SK-N-SH (cell line): ENCODE measurements at regions not wholly inside any gene's neighbourhood (a gene's known extent, or its start where the extent isn't known, plus 50 kb on each side); places are given as distances from the start of the nearest gene placed in this dataset.

ENCODE experiments used
- CTCF ChIA-PET: fragments of 300-600, 350-600 bp; formaldehyde crosslinking; extraction: SDS; loops from one replicate; lab custom pipeline; 2021; lab: Yijun Ruan, JAX
- POLR2A ChIA-PET: fragments of 350-600 bp; sonication (Branson Sonifier 250); formaldehyde crosslinking; extraction: SDS; loops from one replicate; lab custom pipeline; 2020; ENCODE audit warnings: antibody characterized with exemption, inconsistent platforms; lab: Yijun Ruan, JAX
- DNase-seq: peaks from one replicate; pipeline ENCODE4 v3.0.0; 2012
- H2AFZ ChIP-seq: fragments of 200-600 bp; sonication (generic); 2 replicates; pipeline ENCODE4 v1.8.1; 2016; ENCODE audit warnings: antibody characterized with exemption, mild to moderate bottlenecking, low read depth
- H3F3A ChIP-seq: fragments of 200-600 bp; sonication (generic); replicated peaks from 2 replicates; pipeline ENCODE3; 2016; ENCODE audit warnings: antibody characterized with exemption, mild to moderate bottlenecking; ENCODE audit not compliant: insufficient read depth
- H3K27ac ChIP-seq, 2 experiments: fragments of 200-500 bp in 1 of 2; fragments of 200-600 bp in 1 of 2; sonication (Bioruptor generic) in 1 of 2; sonication (generic), shearing (Covaris generic) in 1 of 2; 2 replicates each; pipeline versions ENCODE4 v1.5.1 to v1.6.1; 2014 to 2016; ENCODE audit warnings: low read depth in 2 of 2, inconsistent platforms in 1 of 2, low read length in 1 of 2, mild to moderate bottlenecking in 1 of 2, mixed read lengths in 1 of 2
- H3K27me3 ChIP-seq: fragments of 200-600 bp; sonication (generic), shearing (Covaris generic); 2 replicates; pipeline ENCODE4 v1.6.1; 2016; ENCODE audit warnings: mixed run types; ENCODE audit not compliant: insufficient read depth
- H3K36me3 ChIP-seq, 2 experiments: fragments of 200-500 bp in 1 of 2; fragments of 200-600 bp in 1 of 2; sonication (Bioruptor generic) in 1 of 2; sonication (generic) in 1 of 2; replicated peaks in 1 of 2; 2 replicates each; pipeline versions ENCODE3 to v1.5.1; 2014 to 2016; ENCODE audit warnings: low read length in 1 of 2, mild to moderate bottlenecking in 1 of 2; ENCODE audit not compliant: insufficient read depth in 2 of 2, control insufficient read depth in 1 of 2
- H3K4me1 ChIP-seq, 2 experiments: fragments of 200-500 bp in 1 of 2; fragments of 200-600 bp in 1 of 2; sonication (Bioruptor generic) in 1 of 2; sonication (generic), shearing (Covaris generic) in 1 of 2; 2 replicates each; pipeline versions ENCODE4 v1.5.1 to v1.6.1; 2014 to 2016; ENCODE audit warnings: low read depth in 1 of 2, low read length in 1 of 2, mixed run types in 1 of 2; ENCODE audit not compliant: insufficient read depth in 2 of 2, control insufficient read depth in 1 of 2
- H3K4me2 ChIP-seq: fragments of 200-600 bp; sonication (generic), shearing (Covaris generic); 2 replicates; pipeline ENCODE4 v1.6.1; 2017; ENCODE audit warnings: mixed run types
- H3K4me3 ChIP-seq, 2 experiments: fragments of 200-500 bp in 1 of 2; fragments of 200-600 bp in 1 of 2; sonication (Bioruptor generic) in 1 of 2; sonication (generic), shearing (Covaris generic) in 1 of 2; 2 replicates each; pipeline versions ENCODE4 v1.5.1 to v1.8.1; 2014 to 2016; ENCODE audit warnings: low read depth in 2 of 2, inconsistent platforms in 1 of 2, low read length in 1 of 2, mild to moderate bottlenecking in 1 of 2, mixed read lengths in 1 of 2, moderate library complexity in 1 of 2
- H3K79me2 ChIP-seq: fragments of 200-600 bp; sonication (generic); 2 replicates; pipeline ENCODE4 v1.8.1; 2017; ENCODE audit warnings: mild to moderate bottlenecking; ENCODE audit not compliant: insufficient read depth
- H3K9ac ChIP-seq: fragments of 200-600 bp; sonication (generic); 2 replicates; pipeline ENCODE4 v1.6.1; 2017; ENCODE audit warnings: mixed run types
- H3K9me2 ChIP-seq: fragments of 200-600 bp; sonication (generic); 2 replicates; pipeline ENCODE4 v1.6.1; 2017; ENCODE audit warnings: mixed run types
- H3K9me3 ChIP-seq: fragments of 200-600 bp; sonication (generic); 2 replicates; pipeline ENCODE4 v1.6.1; 2017; ENCODE audit warnings: mixed run types, mild to moderate bottlenecking, moderate library complexity
- H4K20me1 ChIP-seq: fragments of 200-600 bp; sonication (generic); 2 replicates; pipeline ENCODE4 v1.6.1; 2017; ENCODE audit warnings: mild to moderate bottlenecking, mixed run types; ENCODE audit not compliant: insufficient read depth
- EP300 ChIP-seq, 2 experiments: IDR thresholded peaks; 2 replicates each; pipeline versions ENCODE4 v1.4.0 to v1.6.1; 2012; ENCODE audit warnings: borderline replicate concordance in 1 of 2, low read depth in 1 of 2, low read length in 1 of 2
- FOXJ3 ChIP-seq: sonication (generic); formaldehyde crosslinking; IDR thresholded peaks from 2 replicates; pipeline ENCODE4 v1.5.1; 2020; ENCODE audit warnings: mild to moderate bottlenecking, missing genetic modification reagents
- FOXM1 ChIP-seq: IDR thresholded peaks from 2 replicates; pipeline ENCODE4 v1.4.0; 2012; ENCODE audit warnings: low read depth, mild to moderate bottlenecking
- MXI1 ChIP-seq: IDR thresholded peaks from 2 replicates; pipeline ENCODE4 v1.6.1; 2012; ENCODE audit warnings: mild to moderate bottlenecking, low read depth, low read length, improper control_type of control experiment
- NRF1 ChIP-seq: IDR thresholded peaks from 2 replicates; pipeline ENCODE4 v1.6.1; 2012; ENCODE audit warnings: low read depth, mild to moderate bottlenecking, low read length
- POLR2AphosphoS5 ChIP-seq: IDR thresholded peaks from 2 replicates; pipeline ENCODE4 v1.6.1; 2012; ENCODE audit warnings: low read depth, low read length
- RCOR1 ChIP-seq: fragments of 150-350 bp; IDR thresholded peaks from 2 replicates; pipeline ENCODE4 v1.6.1; 2017; ENCODE audit warnings: antibody characterized with exemption, low read length
- TCF12 ChIP-seq: IDR thresholded peaks from 2 replicates; pipeline ENCODE4 v1.4.0; 2012
- TEAD4 ChIP-seq: IDR thresholded peaks from 2 replicates; pipeline ENCODE4 v1.4.0; 2012; ENCODE audit warnings: mild to moderate bottlenecking, borderline replicate concordance; ENCODE audit not compliant: insufficient read depth
- WGBS: methylation state at CpG from one replicate; pipeline ENCODE4 v1.1.6; 2017; ENCODE audit warnings: low lambda C conversion rate; 5-methylcytosine and 5-hydroxymethylcytosine counted together
- TF ChIP-seq, protein P1 (sequence below): IDR thresholded peaks from 2 replicates; pipeline ENCODE4; 2012
- TF ChIP-seq, protein P2 (sequence below): IDR thresholded peaks from 2 replicates; pipeline ENCODE4 v1.4.0; 2012; ENCODE audit warnings: low read depth, borderline replicate concordance

DNA sequence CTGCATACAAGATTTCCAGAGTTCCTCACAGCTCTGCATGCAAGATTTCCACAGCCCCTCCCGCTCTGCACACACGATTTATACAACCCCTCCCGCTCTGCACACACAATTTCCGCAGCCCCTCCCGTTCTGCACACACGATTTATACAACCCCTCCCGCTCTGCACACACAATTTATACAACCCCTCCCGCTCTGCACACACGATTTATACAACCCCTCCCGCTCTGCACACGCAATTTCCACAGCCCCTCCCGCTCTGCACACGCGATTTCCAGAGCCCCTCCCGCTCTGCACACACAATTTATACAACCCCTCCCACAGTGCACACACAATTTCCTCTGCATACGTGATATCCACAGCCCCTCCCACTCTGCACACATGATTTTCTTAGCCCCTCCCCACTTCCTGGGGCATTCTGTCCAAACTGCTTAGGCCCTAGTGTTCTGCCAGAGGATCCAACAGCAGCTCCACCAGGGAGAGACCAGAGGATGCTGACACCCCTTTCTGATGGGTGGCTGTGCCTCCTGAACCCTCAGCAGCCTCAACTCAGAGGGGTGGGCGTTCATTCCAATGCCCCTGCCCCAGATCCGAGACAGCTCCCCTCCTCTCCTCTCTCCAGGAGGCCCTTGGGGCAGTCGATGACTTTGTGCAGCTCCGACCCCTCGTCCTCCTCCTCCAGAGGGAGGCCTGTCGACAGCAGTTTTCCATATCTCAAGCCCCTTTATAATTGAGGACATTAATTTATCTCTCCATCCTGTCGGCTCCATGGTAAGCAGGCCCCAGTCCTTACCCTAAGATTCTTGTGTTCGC, 671.7 kb downstream of the BRD1 start:
- TF ChIP-seq, protein P1, sequence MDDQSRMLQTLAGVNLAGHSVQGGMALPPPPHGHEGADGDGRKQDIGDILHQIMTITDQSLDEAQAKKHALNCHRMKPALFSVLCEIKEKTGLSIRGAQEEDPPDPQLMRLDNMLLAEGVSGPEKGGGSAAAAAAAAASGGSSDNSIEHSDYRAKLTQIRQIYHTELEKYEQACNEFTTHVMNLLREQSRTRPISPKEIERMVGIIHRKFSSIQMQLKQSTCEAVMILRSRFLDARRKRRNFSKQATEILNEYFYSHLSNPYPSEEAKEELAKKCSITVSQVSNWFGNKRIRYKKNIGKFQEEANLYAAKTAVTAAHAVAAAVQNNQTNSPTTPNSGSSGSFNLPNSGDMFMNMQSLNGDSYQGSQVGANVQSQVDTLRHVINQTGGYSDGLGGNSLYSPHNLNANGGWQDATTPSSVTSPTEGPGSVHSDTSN: no peak
- no peak for TF ChIP-seq RCOR1
- TF ChIP-seq NRF1: no peak
- TF ChIP-seq, protein P2, sequence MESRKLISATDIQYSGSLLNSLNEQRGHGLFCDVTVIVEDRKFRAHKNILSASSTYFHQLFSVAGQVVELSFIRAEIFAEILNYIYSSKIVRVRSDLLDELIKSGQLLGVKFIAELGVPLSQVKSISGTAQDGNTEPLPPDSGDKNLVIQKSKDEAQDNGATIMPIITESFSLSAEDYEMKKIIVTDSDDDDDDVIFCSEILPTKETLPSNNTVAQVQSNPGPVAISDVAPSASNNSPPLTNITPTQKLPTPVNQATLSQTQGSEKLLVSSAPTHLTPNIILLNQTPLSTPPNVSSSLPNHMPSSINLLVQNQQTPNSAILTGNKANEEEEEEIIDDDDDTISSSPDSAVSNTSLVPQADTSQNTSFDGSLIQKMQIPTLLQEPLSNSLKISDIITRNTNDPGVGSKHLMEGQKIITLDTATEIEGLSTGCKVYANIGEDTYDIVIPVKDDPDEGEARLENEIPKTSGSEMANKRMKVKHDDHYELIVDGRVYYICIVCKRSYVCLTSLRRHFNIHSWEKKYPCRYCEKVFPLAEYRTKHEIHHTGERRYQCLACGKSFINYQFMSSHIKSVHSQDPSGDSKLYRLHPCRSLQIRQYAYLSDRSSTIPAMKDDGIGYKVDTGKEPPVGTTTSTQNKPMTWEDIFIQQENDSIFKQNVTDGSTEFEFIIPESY: no peak
- TF ChIP-seq MXI1: no peak
- TF ChIP-seq POLR2AphosphoS5: no peak
- TF ChIP-seq FOXJ3 (CRISPR knock-in tag): no peak
- no peak for TF ChIP-seq FOXM1
- TF ChIP-seq, all 33 proteins: peak for 0
- Histone ChIP-seq H2AFZ (no peak overlapping the region), H3K9ac (no peak overlapping the region), H3K4me3 (no peak overlapping the region), H4K20me1 (no peaks in the 10 kb centered on the region), H3K4me1 (peaks cover 0 to 69% of the 10 kb centered on the region in 2 experiments; a peak in 1 of 4 replicates), H3K79me2 (no peaks in the 10 kb centered on the region), H3K36me3 (no peaks in the 10 kb centered on the region), H3K9me2 (no peaks in the 10 kb centered on the region), H3K9me3 (no peaks in the 10 kb centered on the region), H3K27me3 (no peaks in the 10 kb centered on the region), H3K4me2 (no peak overlapping the region), H3F3A (no peaks in the 10 kb centered on the region), H3K27ac (peak overlapping the region in 1 of 2 experiments; percentile 86; a peak in 2 of 4 replicates)
- 45% methylated on average over 22 of the region's 24 CpGs for WGBS
- DNase-seq: peak; percentile 54
- POLR2A ChIA-PET: no interaction called here
- CTCF ChIA-PET: interaction anchor here (0.6 to 1.4 kb wide), 3 partner anchors 9 to 149 kb away, joined by 3 to 5 read pairs (median 3); no protein-coding TSS in a partner anchor

DNA sequence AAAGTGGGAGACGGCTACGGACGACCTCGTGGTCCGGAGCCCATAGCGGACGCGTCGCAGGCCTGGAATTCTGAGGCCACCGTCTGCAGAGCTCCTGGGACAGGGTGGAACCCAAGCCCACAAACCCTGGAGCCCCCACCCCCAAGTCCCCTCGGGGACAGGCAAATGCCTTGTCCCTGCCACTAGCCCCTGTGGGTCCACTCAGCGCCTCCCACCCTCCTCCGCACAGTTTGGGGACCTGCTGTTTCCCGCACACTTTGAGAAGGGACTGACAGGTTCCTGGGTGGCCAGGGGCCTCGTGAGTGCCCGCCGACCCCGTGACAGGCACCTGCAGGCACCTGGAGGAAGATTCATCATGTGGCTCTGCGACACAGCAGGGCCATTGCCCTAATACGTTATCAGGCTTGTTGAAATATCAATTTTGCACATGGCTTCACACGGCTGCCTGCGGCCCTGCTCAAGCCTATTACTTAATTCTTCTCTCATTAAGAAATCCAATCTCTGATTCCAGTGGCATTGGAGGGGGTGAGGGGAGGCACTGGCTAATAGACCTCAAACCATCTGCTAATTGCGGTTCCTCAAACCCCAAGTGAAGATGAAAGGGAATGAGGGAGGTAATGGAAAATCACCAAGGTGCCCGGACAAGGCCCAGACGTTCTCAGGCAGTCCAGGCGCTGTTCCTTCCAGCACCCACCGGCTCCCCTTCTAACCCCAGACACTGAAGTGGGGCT, 672.5 kb downstream of the BRD1 start:
- H3K4me3 ChIP-seq: no peak overlapping the region
- no peaks in the 10 kb centered on the region for H3K79me2 ChIP-seq
- no peak overlapping the region; a peak in 1 of 4 replicates for H3K27ac ChIP-seq
- no peak overlapping the region for H3K4me2 ChIP-seq
- TF ChIP-seq EP300 (IDR thresholded peaks at IDR 0.05; ENCODE audit: borderline replicate concordance in 1 of 2, low read depth in 1 of 2, low read length in 1 of 2) (no peak), TCF12 (no peak), TEAD4 (no peak)
- H3K27me3 ChIP-seq: no peaks in the 10 kb centered on the region
- POLR2A ChIA-PET: no interaction called here
- 49% methylated on average over 23 of the region's 27 CpGs for WGBS
- H3K36me3 ChIP-seq: no peaks in the 10 kb centered on the region
- no peaks in the 10 kb centered on the region for H3K9me2 ChIP-seq
- CTCF ChIA-PET: interaction anchor here (0.6 to 1.0 kb wide), 2 partner anchors 9 to 150 kb away, joined by 3 read pairs; no protein-coding TSS in a partner anchor
- DNase-seq: no peak
- H2AFZ ChIP-seq: no peak overlapping the region
- H3F3A ChIP-seq: no peaks in the 10 kb centered on the region
- no peaks in the 10 kb centered on the region for H3K9me3 ChIP-seq
- H3K9ac ChIP-seq: no peak overlapping the region
- peaks cover 0 to 73% of the 10 kb centered on the region in 2 experiments; a peak in 1 of 4 replicates for H3K4me1 ChIP-seq
- H4K20me1 ChIP-seq: no peaks in the 10 kb centered on the region
